ENCODE measurements at regions not wholly inside any gene's neighbourhood (a gene's known extent, or its start where the extent isn't known, plus 50 kb on each side); places are given as distances from the start of the nearest gene placed in this dataset.
"Not testable (repeated sequence)": the region's sequence is repeated elsewhere in the genome, so short reads cannot be mapped to it uniquely, and the experiment has no call there.

DNA sequence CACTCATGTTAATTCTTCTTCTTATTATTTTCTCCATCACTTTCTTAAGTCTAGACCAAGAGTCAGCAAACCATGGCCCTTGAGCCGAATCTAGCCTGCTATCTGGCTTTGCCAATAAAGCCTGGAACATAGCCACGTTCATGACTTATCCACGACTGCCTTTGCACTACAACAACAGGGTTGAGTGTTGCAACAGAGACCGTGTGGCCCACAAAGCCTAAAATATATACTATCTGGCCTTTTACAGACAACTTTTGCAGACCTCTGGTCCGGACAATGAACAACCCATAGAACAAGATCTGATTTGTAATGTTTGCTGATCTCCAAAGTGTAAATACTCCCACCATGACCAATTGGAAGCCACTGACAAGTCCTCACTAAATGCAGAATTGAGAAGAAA is 140.5 kb upstream of the CDYL start:
- no peak overlapping the region for H3K4me3 ChIP-seq (ENCODE audit: low read depth in 1 of 2, low read length in 1 of 2)
- H3K9me3 ChIP-seq: peaks cover 3% of the 10 kb centered on the region
- no peaks in the 10 kb centered on the region for H3K4me1 ChIP-seq (ENCODE audit: control insufficient read depth in 1 of 2, insufficient read depth in 1 of 2, low read depth in 1 of 2, low read length in 1 of 2)
- TF ChIP-seq, protein P1, sequence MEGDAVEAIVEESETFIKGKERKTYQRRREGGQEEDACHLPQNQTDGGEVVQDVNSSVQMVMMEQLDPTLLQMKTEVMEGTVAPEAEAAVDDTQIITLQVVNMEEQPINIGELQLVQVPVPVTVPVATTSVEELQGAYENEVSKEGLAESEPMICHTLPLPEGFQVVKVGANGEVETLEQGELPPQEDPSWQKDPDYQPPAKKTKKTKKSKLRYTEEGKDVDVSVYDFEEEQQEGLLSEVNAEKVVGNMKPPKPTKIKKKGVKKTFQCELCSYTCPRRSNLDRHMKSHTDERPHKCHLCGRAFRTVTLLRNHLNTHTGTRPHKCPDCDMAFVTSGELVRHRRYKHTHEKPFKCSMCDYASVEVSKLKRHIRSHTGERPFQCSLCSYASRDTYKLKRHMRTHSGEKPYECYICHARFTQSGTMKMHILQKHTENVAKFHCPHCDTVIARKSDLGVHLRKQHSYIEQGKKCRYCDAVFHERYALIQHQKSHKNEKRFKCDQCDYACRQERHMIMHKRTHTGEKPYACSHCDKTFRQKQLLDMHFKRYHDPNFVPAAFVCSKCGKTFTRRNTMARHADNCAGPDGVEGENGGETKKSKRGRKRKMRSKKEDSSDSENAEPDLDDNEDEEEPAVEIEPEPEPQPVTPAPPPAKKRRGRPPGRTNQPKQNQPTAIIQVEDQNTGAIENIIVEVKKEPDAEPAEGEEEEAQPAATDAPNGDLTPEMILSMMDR (IDR thresholded peaks at IDR 0.05): no peak
- H3K27me3 ChIP-seq: no peaks in the 10 kb centered on the region
- no peaks in the 10 kb centered on the region for H3K36me3 ChIP-seq
- H3K27ac ChIP-seq: no peak overlapping the region

DNA sequence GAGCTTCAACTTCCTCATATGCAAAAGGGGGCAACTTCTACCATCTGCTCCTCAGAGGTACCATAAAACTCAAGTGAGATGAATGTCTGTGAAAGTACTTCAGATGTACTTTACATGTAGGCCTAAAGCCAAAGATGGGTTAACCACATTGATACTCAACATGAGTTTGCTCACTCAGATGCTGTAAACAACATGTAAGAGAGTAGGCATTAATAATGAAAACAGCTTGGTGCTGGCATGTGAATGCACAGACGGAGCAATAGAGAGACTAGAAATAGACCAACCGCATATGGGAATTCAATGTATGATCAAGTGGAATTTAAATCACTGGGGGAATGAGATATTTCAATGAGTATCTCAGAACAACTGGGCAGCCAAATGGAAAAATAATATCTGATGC is 143.8 kb upstream of the CDYL start:
- no peak overlapping the region for H3K27ac ChIP-seq
- no peaks in the 10 kb centered on the region for H3K36me3 ChIP-seq
- H3K4me3 ChIP-seq (ENCODE audit: low read depth in 1 of 2, low read length in 1 of 2): no peak overlapping the region
- no peaks in the 10 kb centered on the region for H3K4me1 ChIP-seq (ENCODE audit: control insufficient read depth in 1 of 2, insufficient read depth in 1 of 2, low read depth in 1 of 2, low read length in 1 of 2)
- H3K27me3 ChIP-seq: no peaks in the 10 kb centered on the region
- peaks cover 17% of the 10 kb centered on the region for H3K9me3 ChIP-seq
- TF ChIP-seq, protein P1 (IDR thresholded peaks at IDR 0.05): no peak

DNA sequence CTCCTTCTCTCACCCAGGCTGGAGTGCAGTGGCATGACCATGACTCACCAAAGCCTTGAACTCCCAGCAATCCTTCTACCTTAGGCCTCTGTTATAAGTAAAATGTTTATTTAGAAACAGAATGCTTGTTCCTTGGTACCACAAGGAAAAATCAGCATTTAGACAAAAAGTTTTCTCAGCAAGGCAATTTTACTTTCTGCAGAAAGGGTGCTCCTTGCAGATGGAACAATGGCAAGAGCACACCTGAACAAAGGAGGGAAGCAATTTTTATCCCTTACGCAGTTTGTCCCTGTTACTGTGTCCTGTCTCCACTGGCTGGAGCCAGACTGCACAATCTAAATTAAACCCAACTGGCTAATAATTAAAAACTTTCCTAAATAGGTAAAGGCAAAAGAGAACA is 146.4 kb upstream of the CDYL start:
- H3K4me3 ChIP-seq (ENCODE audit: low read depth in 1 of 2, low read length in 1 of 2); H3K27ac ChIP-seq; H3K4me1 ChIP-seq (ENCODE audit: control insufficient read depth in 1 of 2, insufficient read depth in 1 of 2, low read depth in 1 of 2, low read length in 1 of 2); H3K36me3 ChIP-seq; H3K27me3 ChIP-seq: not testable (repeated sequence)
- peaks cover 17% of the 10 kb centered on the region for H3K9me3 ChIP-seq

DNA sequence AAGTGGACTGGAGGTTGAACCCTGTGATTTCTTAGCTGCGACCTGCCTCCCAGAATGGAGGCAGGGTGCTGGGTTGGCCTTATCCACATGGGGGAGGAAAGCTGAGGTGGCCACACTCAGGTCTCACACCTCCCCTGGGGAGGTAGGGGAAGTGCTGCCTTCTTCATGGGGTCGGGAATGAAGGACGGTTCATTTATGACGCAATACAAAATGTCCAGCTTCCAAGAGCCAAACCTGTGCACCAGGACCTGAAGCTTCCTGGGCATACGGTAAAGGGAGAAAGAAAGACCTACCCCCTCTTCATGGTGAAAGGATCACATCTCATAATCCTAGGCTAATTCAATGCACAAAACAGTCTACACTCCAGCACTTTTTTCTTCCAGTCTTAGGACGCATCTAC is 150.6 kb upstream of the CDYL start:
- H3K36me3 ChIP-seq: no peaks in the 10 kb centered on the region
- no peak overlapping the region for H3K4me3 ChIP-seq (ENCODE audit: low read depth in 1 of 2, low read length in 1 of 2)
- H3K4me1 ChIP-seq (ENCODE audit: control insufficient read depth in 1 of 2, insufficient read depth in 1 of 2, low read depth in 1 of 2, low read length in 1 of 2): no peaks in the 10 kb centered on the region
- H3K27me3 ChIP-seq: no peaks in the 10 kb centered on the region
- H3K27ac ChIP-seq: no peak overlapping the region
- TF ChIP-seq, protein P1 (IDR thresholded peaks at IDR 0.05): no peak
- H3K9me3 ChIP-seq: peaks cover 15% of the 10 kb centered on the region

DNA sequence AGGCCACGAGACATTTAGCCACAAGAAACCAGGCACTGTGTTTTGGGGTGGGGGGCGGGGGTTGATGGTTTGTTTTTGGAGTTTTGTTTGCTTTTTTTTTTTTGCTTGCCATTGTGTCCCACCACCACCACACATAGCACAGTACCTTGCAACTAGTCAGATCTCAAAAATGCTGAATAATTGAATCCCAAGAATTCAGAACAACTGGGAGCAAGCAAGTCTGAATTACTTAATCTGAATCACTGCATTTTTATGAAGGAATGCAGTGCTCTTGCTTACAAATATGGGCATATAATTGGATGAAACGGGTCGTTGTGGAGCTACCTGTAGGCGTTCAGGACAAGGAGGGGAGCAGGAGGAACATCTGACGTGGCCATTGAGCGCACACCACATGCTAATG is 151.5 kb upstream of the CDYL start:
- H3K4me3 ChIP-seq (ENCODE audit: low read depth in 1 of 2, low read length in 1 of 2): no peak overlapping the region
- no peaks in the 10 kb centered on the region for H3K36me3 ChIP-seq
- H3K9me3 ChIP-seq: peaks cover 15% of the 10 kb centered on the region
- H3K27me3 ChIP-seq: no peaks in the 10 kb centered on the region
- no peaks in the 10 kb centered on the region for H3K4me1 ChIP-seq (ENCODE audit: control insufficient read depth in 1 of 2, insufficient read depth in 1 of 2, low read depth in 1 of 2, low read length in 1 of 2)
- H3K27ac ChIP-seq: no peak overlapping the region
- TF ChIP-seq, protein P1 (IDR thresholded peaks at IDR 0.05): no peak

DNA sequence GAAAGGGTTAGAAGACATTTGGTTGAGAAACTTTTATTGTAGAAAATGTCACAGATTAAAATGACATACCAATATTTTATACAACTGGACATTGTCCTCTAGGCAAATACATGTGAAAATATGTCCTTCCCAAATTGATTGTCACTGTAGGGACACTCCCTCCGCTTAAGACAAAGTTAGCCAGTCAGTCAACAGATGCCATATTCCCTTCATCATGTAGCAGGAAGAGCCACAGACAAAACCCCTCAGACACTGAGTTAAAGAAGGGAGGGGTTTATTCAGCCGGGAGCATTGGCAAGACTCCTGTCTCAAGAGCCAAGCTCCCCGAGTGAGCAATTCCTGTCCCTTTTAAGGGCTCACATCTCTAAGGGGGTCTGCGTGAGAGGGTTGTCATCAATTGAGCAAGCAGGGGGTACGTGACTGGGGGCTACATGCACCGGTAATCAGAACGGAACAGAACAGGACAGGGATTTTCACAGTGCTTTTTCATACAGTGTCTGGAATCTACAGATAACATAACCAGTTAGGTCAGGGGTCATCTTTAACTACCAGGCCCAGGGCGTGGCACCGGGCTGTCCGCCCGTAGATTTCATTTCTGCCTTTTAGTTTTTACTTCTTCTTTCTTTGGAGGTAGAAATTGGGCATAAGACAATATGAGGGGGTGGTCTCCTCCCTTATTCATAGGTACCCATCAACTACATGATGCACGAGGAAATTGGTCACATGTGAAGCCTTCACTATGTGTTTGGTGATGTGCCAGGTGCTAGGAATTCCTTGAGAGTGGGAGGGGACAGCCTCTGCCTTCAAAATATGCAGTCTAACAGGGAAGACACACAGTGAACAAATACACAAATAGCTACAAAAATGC is 155.7 kb upstream of the CDYL start:
- Histone ChIP-seq H3K4me3 (ENCODE audit: low read depth in 1 of 2, low read length in 1 of 2) (no peak overlapping the region), H3K36me3 (no peaks in the 10 kb centered on the region), H3K4me1 (ENCODE audit: control insufficient read depth in 1 of 2, insufficient read depth in 1 of 2, low read depth in 1 of 2, low read length in 1 of 2) (no peaks in the 10 kb centered on the region), H3K9me3 (no peaks in the 10 kb centered on the region), H3K27me3 (no peaks in the 10 kb centered on the region), H3K27ac (no peak overlapping the region)
- TF ChIP-seq, protein P1 (IDR thresholded peaks at IDR 0.05): no peak
